GM23248 (cell line): ENCODE measurements at regions not wholly inside any gene's neighbourhood (a gene's known extent, or its start where the extent isn't known, plus 50 kb on each side); places are given as distances from the start of the nearest gene placed in this dataset.

Source experiments
- EZH2 ChIP-seq: fragments of 200-600 bp; sonication (generic); IDR thresholded peaks from 2 replicates; pipeline ENCODE4 v1.6.1; 2018; ENCODE audit warnings: antibody characterized with exemption, mild to moderate bottlenecking; ENCODE audit not compliant: insufficient read depth, poor library complexity, severe bottlenecking
- EZH2phosphoT487 ChIP-seq: fragments of 200-600 bp; sonication (generic); IDR thresholded peaks from 2 replicates; pipeline ENCODE4 v1.6.1; 2018; ENCODE audit warnings: antibody characterized with exemption, moderate library complexity, mild to moderate bottlenecking, low read depth; ENCODE audit not compliant: insufficient read depth

DNA sequence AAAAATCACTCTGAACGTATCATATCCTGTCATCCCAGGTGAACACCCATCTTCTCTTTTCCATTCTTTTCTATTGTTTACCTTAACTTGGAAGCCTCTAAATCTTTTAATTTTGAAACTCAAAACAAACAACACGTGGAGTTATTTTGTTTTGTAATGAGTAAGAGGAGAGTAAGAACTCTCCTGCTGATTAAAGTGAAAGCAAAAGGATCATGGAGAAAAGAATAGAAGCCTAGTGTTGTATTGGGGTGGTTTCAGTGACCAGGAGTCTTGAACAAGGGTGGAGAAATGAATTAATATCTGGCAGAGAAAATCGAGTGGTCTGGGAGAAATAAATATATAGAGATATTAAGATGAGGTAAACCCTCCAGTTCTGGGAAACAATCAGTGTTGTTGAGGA is 237.4 kb upstream of the UGT8 start:
- TF ChIP-seq EZH2phosphoT487 = no peak
- no peak for TF ChIP-seq EZH2
